Activated T-helper 1 cell treated with anti-CD3 and anti-CD28 coated beads, Interleukin-12 subunit alpha, Interleukin-12 subunit beta, Interleukin-2, Interleukin-4 antibody, amounts not matched to agents 30 ng/mL and 10 ng/mL and 1 ng/mL, durations not matched to agents 14 hours and 24 hours and 36 hours (primary cell): ENCODE measurements at regions not wholly inside any gene's neighbourhood (a gene's known extent, or its start where the extent isn't known, plus 50 kb on each side); places are given as distances from the start of the nearest gene placed in this dataset.

Experiments
- DNase-seq: peaks from one replicate; pipeline ENCODE4 v3.0.0; 2021; ENCODE audit warnings: low spot score
- H3K27ac Mint-ChIP-seq: one replicate; pipeline ENCODE4 v1.8.0; 2021; ENCODE audit warnings: mild to moderate bottlenecking, mixed read lengths
- H3K27me3 Mint-ChIP-seq: one replicate; pipeline ENCODE4 v1.8.0; 2022; ENCODE audit warnings: mild to moderate bottlenecking, moderate library complexity, mixed read lengths; ENCODE audit not compliant: insufficient read depth
- H3K36me3 Mint-ChIP-seq: one replicate; pipeline ENCODE4 v1.8.0; 2021; ENCODE audit warnings: low read depth, mixed read lengths
- H3K4me1 Mint-ChIP-seq: one replicate; pipeline ENCODE4 v1.8.0; 2021; ENCODE audit warnings: low read depth, mixed read lengths
- H3K4me3 Mint-ChIP-seq: one replicate; pipeline ENCODE4 v1.8.0; 2021; ENCODE audit warnings: mild to moderate bottlenecking, moderate library complexity, mixed read lengths
- H3K9me3 Mint-ChIP-seq: one replicate; pipeline ENCODE4 v1.8.0; 2021; ENCODE audit warnings: mixed read lengths
- intact Hi-C: fragments of 100-400 bp; cut with micrococcal nuclease; formaldehyde crosslinking; loops from one replicate; pipeline ENCODE4 v1.15.1; 2024

GRCh38 chr3:43895573-43895972 is 204.8 kb downstream of the ABHD5 start:
- intact Hi-C loops = no loop called here
- Mint-ChIP-seq H3K36me3 (no peaks in the 10 kb centered on the region), H3K27me3 (peaks cover 40% of the 10 kb centered on the region), H3K27ac (no peak overlapping the region), H3K9me3 (no peaks in the 10 kb centered on the region), H3K4me1 (peaks cover 6% of the 10 kb centered on the region), H3K4me3 (no peak overlapping the region)
- no peak for DNase-seq

GRCh38 chr3:43902415-43902814 is 211.7 kb downstream of the ABHD5 start:
- Mint-ChIP-seq H3K27me3 (peaks cover 10% of the 10 kb centered on the region), H3K4me3 (no peak overlapping the region), H3K27ac (no peak overlapping the region), H3K4me1 (no peaks in the 10 kb centered on the region), H3K36me3 (no peaks in the 10 kb centered on the region), H3K9me3 (no peaks in the 10 kb centered on the region)
- intact Hi-C loops = no loop called here
- DNase-seq = no peak

GRCh38 chr3:43905157-43905556 is 214.4 kb downstream of the ABHD5 start:
- Mint-ChIP-seq H3K4me3 (no peak overlapping the region), H3K27me3 (peaks cover 8% of the 10 kb centered on the region), H3K4me1 (no peaks in the 10 kb centered on the region), H3K9me3 (no peaks in the 10 kb centered on the region), H3K36me3 (no peaks in the 10 kb centered on the region), H3K27ac (no peak overlapping the region)
- intact Hi-C loops = no loop called here
- DNase-seq = no peak

- Mint-ChIP-seq H3K4me3 (no peak overlapping the region), H3K27me3 (peaks cover 7% of the 10 kb centered on the region), H3K9me3 (no peaks in the 10 kb centered on the region), H3K27ac (no peak overlapping the region), H3K4me1 (no peaks in the 10 kb centered on the region), H3K36me3 (no peaks in the 10 kb centered on the region)
- no peak for DNase-seq
- intact Hi-C loops = no loop called here
These were observed 216.2 kb downstream of the ABHD5 start for GRCh38 chr3:43906849-43907507.

GRCh38 chr3:43907508-43907858 is 216.7 kb downstream of the ABHD5 start:
- Mint-ChIP-seq H3K27ac (no peak overlapping the region), H3K4me1 (no peaks in the 10 kb centered on the region), H3K27me3 (peaks cover 7% of the 10 kb centered on the region), H3K9me3 (no peaks in the 10 kb centered on the region), H3K4me3 (no peak overlapping the region), H3K36me3 (no peaks in the 10 kb centered on the region)
- no peak for DNase-seq
- intact Hi-C loops = no loop called here

- peaks cover 7% of the 10 kb centered on the region for H3K27me3 Mint-ChIP-seq
- H3K9me3 Mint-ChIP-seq = no peaks in the 10 kb centered on the region
- no peaks in the 10 kb centered on the region for H3K36me3 Mint-ChIP-seq
- H3K4me1 Mint-ChIP-seq = no peaks in the 10 kb centered on the region
- intact Hi-C loops = no loop called here
- H3K4me3 Mint-ChIP-seq = no peak overlapping the region
- no peak for DNase-seq
- H3K27ac Mint-ChIP-seq = no peak overlapping the region
These were observed 217.7 kb downstream of the ABHD5 start for GRCh38 chr3:43908456-43908855.

- intact Hi-C loops = no loop called here
- Mint-ChIP-seq H3K27ac (no peak overlapping the region), H3K9me3 (no peaks in the 10 kb centered on the region), H3K36me3 (no peaks in the 10 kb centered on the region), H3K27me3 (peaks cover 8% of the 10 kb centered on the region), H3K4me3 (no peak overlapping the region), H3K4me1 (no peaks in the 10 kb centered on the region)
- DNase-seq = no peak
These were observed 218.4 kb downstream of the ABHD5 start for GRCh38 chr3:43909149-43909548.

GRCh38 chr3:43910750-43911149 is 220.0 kb downstream of the ABHD5 start:
- Mint-ChIP-seq H3K36me3 (no peaks in the 10 kb centered on the region), H3K9me3 (no peaks in the 10 kb centered on the region), H3K4me1 (no peaks in the 10 kb centered on the region), H3K27ac (no peak overlapping the region), H3K4me3 (no peak overlapping the region), H3K27me3 (peaks cover 4% of the 10 kb centered on the region)
- intact Hi-C loops = no loop called here
- no peak for DNase-seq

GRCh38 chr3:43913036-43913948 is 222.6 kb downstream of the ABHD5 start:
- Mint-ChIP-seq H3K9me3 (no peaks in the 10 kb centered on the region), H3K4me1 (no peaks in the 10 kb centered on the region), H3K27me3 (peaks cover 4% of the 10 kb centered on the region), H3K36me3 (no peaks in the 10 kb centered on the region), H3K4me3 (no peak overlapping the region), H3K27ac (no peak overlapping the region)
- intact Hi-C loops = no loop called here
- no peak for DNase-seq

GRCh38 chr3:43914269-43914668 is 223.5 kb downstream of the ABHD5 start:
- no peaks in the 10 kb centered on the region for H3K9me3 Mint-ChIP-seq
- no peak overlapping the region for H3K4me3 Mint-ChIP-seq
- no peaks in the 10 kb centered on the region for H3K36me3 Mint-ChIP-seq
- H3K27me3 Mint-ChIP-seq = peaks cover 4% of the 10 kb centered on the region
- no peaks in the 10 kb centered on the region for H3K4me1 Mint-ChIP-seq
- DNase-seq = no peak
- intact Hi-C loops = no loop called here
- no peak overlapping the region for H3K27ac Mint-ChIP-seq

- intact Hi-C loops = no loop called here
- no peaks in the 10 kb centered on the region for H3K4me1 Mint-ChIP-seq
- no peaks in the 10 kb centered on the region for H3K9me3 Mint-ChIP-seq
- H3K4me3 Mint-ChIP-seq = no peak overlapping the region
- H3K27ac Mint-ChIP-seq = no peak overlapping the region
- H3K36me3 Mint-ChIP-seq = no peaks in the 10 kb centered on the region
- DNase-seq = no peak
- peaks cover 11% of the 10 kb centered on the region for H3K27me3 Mint-ChIP-seq
These were observed 224.8 kb downstream of the ABHD5 start for GRCh38 chr3:43915546-43915945.

- Mint-ChIP-seq H3K27me3 (peaks cover 9% of the 10 kb centered on the region), H3K9me3 (no peaks in the 10 kb centered on the region), H3K27ac (no peak overlapping the region), H3K4me1 (no peaks in the 10 kb centered on the region), H3K4me3 (no peak overlapping the region), H3K36me3 (no peaks in the 10 kb centered on the region)
- intact Hi-C loops = no loop called here
- DNase-seq = no peak
These were observed 226.6 kb downstream of the ABHD5 start for GRCh38 chr3:43917361-43917760.

- no peak overlapping the region for H3K4me3 Mint-ChIP-seq
- H3K9me3 Mint-ChIP-seq = no peaks in the 10 kb centered on the region
- no peaks in the 10 kb centered on the region for H3K4me1 Mint-ChIP-seq
- H3K27ac Mint-ChIP-seq = no peak overlapping the region
- peaks cover 15% of the 10 kb centered on the region for H3K27me3 Mint-ChIP-seq
- H3K36me3 Mint-ChIP-seq = no peaks in the 10 kb centered on the region
- intact Hi-C loops = no loop called here
- DNase-seq = no peak
These were observed 228.3 kb downstream of the ABHD5 start for GRCh38 chr3:43919029-43919428.
